NOMO-1 treated with DMSO at 0.1 percent for 48 hours (cell line): ENCODE measurements at regions not wholly inside any gene's neighbourhood (a gene's known extent, or its start where the extent isn't known, plus 50 kb on each side); places are given as distances from the start of the nearest gene placed in this dataset.
"Not testable (repeated sequence)": the region's sequence is repeated elsewhere in the genome, so short reads cannot be mapped to it uniquely, and the experiment has no call there.

ENCODE experiments used
- DNase-seq: peaks from one replicate; lab custom pipeline; 2025; ENCODE audit not compliant: unreplicated experiment; lab: John Stamatoyannopoulos, UW

DNA sequence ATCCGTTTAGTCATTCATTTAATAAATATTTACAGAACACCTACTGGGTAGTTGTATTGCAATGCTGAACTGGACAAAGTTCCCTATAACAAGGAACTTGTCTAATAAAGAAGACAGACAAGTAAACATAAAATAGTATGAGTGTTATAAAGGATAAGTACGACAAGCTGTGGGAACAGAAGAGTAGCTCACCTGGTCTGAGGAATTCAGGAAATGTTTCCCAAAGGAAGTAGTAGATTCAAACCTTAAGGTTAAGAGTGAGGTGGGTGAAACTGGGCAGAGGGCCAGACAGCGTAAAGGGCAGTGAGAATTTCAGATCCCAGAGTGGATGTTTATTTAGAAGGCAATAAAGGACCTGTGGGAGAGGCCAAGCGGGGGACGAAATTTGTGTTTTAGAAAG, 72.3 kb upstream of the CD2AP start:
- DNase-seq: no peak

GRCh38 chr6:47407300-47408281, 70.0 kb upstream of the CD2AP start:
- peak; percentile 9 for DNase-seq

GRCh38 chr6:47413752-47414422, 63.7 kb upstream of the CD2AP start:
- DNase-seq: peak; percentile 77

GRCh38 chr6:47414423-47415167, 63.0 kb upstream of the CD2AP start:
- DNase-seq: peak; percentile 64

DNA sequence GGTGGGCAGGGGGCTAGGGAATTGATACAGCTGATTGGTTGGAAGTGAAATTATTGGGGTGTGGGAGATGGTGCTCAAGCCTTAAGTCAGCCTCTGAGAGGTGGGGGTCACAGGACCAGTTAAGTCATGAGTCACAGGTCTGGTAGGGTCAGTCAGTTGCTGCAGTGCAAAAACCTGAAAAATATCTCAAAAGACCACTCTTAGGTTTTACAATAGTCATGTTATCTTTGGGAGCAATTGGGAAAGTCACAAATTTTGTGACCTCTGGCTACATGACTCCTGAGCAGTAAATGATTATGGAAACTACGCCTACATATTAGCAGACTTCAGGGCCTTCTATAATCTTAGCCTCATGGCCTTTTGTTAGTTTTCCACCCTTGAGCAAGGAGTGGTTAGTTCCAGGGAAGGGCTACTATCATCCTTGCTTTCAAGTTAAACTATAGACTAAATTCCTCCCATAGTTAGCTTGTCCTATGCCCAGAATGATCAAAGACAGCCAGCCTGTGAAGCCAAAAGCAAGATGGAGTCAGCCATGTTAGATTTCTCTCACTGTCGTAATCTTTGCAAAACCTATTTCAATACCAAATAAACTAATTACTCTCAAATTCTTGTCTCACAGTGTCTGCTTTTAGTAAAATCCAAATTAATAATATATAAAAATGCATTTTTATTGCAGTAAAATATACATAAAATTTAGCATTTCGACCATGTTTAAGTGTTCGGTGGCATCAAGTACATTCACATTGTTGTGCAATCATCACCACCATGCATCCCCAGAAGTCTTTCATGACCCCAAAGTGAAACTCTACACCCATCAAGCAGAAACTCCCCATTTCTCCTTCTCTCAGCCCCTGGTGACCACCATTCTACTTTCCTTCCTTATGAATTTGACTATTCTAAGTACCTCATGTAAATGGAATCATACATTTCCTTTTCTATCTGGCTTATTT, 60.9 kb upstream of the CD2AP start:
- DNase-seq: no peak

GRCh38 chr6:47419621-47420020, 58.0 kb upstream of the CD2AP start:
- no peak for DNase-seq

DNA sequence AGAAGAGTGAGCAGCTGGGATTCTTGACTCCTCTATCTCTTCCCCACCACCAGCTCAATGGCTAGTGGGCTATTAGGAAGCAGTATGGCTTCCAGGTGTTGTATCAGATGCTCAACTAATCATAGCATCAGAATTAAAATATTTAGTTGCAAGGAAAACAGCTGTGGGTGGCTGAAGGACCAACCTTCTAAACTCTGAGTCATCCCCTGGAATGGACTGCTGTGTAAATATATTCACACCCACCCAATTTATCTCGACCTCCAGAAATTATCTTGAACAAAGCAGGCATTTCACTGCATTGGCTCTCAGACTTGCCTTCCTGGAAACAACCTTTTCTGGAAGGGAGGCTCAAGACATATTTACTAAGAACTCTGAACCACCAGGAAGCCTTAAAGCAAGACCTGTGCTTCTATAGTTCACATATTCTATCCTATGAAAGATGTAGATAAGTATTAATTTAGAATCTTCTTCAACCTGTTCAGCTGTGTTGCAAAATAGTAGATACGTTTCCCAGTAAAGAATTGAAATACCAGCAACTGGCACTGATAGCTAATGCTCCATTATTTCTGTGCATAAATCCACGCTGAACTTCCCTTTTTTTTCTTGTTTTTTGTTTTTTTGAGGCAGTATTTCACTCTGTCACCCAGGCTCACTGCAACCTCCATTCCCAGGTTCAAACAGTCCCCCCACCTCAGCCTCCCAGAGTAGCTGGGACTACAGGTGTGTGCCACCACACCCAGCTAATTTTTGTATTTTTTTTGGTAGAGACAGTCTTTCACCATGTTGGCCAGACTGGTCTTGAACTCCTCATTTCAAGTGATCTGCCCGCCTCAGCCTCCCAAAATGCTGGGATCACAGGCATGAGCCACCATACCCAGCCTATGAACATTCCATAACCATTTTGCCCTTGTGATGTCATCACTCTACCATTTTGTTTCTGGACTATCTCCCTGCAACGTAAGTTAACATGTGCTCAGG, 56.9 kb upstream of the CD2AP start:
- DNase-seq: no peak

DNA sequence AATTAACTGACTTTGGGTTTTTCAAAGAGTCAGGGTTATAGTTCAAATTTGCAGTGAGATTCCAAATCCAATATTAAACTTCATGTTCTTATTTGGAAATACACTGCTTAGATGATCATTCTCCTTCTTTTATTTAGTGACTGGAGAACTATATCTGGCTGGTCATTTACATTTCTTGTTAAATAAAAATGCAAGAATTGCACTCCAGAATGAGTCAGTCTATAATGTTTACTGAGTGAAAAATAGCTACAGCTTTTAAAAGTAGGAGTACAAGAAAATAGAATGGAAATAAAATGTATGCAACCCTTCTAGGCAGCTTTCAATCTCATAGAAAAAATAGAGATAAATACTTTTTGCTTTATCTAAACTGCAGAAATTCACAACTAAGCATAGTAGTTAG, 54.5 kb upstream of the CD2AP start:
- DNase-seq: no peak

GRCh38 chr6:47424436-47424836, 53.2 kb upstream of the CD2AP start:
- DNase-seq: no peak

- DNase-seq: not testable (repeated sequence)
Measured at GRCh38 chr6:47425724-47426123, 51.9 kb upstream of the CD2AP start.

DNA sequence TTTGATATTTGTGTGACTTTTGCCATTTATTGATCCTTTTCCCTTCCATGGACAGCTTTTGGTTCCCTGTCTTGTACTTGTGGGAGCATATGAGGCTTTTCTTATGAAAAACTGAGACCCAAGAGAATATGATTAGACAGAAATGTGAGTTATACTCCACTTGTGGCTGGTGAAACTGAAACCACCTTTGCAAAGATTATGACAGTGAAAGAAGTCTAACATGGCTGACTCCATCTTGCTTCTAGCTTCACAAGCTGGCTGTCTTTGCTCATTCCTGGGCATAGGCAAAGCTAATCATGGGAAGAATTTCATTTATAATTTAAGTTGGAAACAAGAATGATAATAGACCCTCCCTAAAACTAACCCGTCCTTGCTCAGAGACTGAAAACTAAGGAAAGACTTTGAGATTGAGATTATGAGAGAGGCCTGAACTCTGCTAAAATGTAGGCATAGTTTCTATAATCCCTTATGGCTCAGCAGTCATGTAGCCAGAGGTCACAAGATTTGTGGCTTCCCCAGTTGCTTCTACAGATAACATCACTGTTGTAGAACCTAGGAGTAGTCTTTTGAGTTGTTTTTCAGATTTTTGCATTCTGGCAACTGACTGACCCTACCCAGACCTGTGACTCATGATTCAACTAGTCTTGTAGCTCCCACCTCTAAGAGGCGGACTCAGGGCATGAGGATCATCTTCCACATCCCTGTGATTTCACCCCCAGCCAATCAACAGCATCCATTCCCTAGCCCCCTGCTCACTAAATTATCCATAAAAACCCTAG, 50.9 kb upstream of the CD2AP start:
- no peak for DNase-seq

DNA sequence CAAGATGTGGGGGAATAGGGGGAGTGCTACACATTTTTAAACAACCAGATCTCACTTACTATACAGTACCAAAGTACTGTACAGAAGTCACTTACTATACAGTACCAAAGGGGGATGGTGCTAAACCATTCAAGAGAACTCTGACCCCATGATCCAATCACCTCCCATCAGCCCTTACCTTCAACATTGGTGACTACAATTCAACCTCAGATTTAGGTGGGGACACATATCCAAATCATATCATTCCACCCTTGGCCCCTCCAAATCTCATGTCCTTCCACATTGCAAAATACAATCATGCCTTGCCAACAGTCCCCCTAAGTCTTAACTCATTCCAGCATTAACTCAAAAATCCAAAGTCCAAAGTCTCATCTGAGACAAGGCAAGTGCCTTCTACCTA, 49.9 kb upstream of the CD2AP start:
- no peak for DNase-seq
